GM18517 (cell line): ENCODE measurements at regions not wholly inside any gene's neighbourhood (a gene's known extent, or its start where the extent isn't known, plus 50 kb on each side); places are given as distances from the start of the nearest gene placed in this dataset.

Experiments used
- ATAC-seq: cut with Tn5 transposase; IDR thresholded peaks from one replicate; pipeline ENCODE4 v1.9.1; 2021; ENCODE audit warnings: mild to moderate bottlenecking, moderate library complexity; ENCODE audit not compliant: unreplicated experiment

- no peak for ATAC-seq
These were observed 104.0 kb upstream of the KIAA1217 start for GRCh38 chr10:24104895-24105294.

DNA sequence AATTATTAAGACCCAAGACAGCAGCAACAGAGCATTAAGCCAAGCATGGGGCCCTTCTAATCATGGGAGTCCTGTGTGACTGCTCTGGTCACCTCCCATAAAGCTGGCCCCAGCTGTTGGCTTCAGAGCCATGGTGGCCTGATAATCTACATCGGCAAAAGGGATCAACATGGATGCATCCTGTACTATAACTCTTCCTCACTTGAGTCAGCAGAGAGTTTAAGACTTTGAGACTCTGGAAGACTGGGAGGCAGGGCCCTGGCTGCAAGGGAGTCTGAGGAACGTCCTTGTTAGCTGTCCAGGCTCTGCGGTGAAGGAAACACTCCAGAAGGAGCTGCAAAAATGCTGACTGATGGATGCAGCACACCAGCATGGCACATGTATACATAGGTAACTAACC is 95.0 kb upstream of the KIAA1217 start:
- ATAC-seq: no peak

DNA sequence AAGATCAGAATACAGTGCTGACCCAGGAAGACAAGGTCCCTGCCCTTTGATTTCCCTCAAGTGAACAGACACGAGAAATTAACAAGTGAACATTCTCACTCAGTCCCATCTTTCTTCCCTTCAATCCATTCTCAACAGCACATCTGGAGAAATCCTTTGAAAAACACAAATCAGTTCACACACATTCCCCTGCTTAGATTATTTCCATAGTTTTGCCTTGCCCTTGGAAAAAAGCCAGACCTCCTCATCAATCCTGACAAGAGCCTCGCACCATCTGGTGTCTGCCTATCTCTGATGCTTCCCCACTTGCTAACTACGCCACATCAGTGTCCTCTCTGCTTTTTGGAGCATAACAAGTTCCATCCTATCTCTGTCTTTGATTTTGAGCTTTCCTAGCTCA is 94.4 kb upstream of the KIAA1217 start:
- ATAC-seq: no peak

DNA sequence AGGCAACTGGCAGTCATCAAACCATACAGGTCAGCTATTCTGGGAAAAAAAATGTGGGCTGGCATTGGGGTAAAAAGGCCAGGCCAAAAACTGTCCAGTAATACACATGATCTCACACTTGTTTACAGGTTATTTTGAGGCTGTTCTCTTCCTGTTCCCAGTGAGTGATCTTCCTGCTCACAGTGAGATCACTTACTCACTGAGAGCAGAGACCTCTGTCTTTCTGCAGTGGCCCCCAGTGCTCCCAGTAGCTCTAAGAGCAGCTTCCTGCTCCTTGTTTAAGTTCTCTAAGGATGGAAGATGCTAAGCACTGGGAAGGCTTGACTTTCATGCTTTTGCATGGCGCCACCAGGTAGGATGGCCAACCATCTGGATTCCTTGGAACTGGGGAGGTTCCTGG is 93.5 kb upstream of the KIAA1217 start:
- no peak for ATAC-seq

GRCh38 chr10:24118246-24118645 is 90.7 kb upstream of the KIAA1217 start:
- ATAC-seq: no peak

- ATAC-seq: no peak
These were observed 89.0 kb upstream of the KIAA1217 start for GRCh38 chr10:24119896-24120295.

DNA sequence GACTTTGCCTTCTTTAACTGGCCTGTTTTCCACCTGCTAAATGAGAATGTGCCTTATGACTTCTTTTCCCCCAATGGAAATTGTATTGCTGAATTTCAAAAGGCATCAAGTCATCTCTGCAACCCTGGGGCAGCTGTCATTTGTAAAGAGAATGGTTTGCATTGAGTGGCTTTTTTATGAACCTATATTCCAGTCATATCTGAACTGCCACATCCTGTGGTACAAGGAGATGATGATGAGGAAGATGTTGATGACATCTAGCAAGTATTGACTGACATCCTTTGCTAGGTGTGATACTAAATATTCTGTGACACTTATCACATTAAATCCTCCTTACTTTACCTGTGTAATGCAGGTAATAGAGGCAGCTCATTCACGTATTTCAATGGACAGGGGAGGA is 88.3 kb upstream of the KIAA1217 start:
- no peak for ATAC-seq

- no peak for ATAC-seq
These were observed 81.4 kb upstream of the KIAA1217 start for GRCh38 chr10:24127516-24127915.

DNA sequence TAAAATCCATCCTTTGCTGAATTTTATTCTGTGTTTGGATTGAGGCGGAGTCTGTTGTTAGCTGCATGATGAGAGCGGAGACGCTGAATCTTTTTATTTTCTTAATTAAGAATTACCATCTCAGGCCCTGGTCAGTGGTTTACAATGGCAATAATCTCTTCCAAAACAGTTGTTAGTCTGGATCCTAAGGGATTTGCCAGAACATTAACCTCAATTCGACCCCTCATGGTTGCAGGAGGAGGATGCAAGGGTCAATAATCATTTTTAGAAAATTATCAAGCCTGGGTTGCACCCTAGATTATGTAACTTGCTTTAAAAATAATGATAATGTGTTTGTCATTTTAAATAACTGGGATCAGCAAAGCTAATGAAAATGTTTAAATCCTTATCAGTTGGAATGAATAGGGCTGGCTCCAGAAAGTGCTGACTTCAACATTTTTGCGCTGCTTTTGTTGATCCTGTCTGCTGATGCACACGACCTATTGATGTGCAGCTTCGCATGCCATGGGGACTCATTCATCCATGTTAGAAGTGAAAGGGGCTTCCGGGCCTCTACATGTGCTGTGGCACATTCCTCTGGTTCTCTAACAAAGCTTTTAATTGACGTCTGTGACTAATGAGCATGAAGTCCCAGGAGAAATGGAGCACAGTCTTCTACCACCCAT is 80.7 kb upstream of the KIAA1217 start:
- ATAC-seq: no peak

DNA sequence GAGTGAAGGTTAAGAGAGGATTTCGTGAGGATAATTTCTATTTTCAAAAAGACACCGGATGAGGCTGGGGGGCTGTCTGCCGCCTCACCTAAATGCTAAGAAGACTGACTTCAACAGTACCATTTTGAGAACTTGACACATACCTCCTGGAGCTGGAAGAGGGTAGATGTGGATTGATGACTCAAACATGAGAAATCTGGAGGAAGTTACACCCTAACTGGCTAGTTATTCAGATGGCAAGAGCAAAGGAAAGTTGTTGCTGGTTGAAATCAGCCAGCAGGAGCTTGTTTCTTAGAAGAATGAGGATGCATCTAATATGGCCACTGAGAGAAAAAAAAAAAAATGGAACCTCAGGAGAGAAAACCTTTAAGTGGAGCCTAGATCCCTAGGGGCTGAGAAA is 76.2 kb upstream of the KIAA1217 start:
- ATAC-seq: no peak

GRCh38 chr10:24133835-24134234 is 75.1 kb upstream of the KIAA1217 start:
- ATAC-seq: no peak

DNA sequence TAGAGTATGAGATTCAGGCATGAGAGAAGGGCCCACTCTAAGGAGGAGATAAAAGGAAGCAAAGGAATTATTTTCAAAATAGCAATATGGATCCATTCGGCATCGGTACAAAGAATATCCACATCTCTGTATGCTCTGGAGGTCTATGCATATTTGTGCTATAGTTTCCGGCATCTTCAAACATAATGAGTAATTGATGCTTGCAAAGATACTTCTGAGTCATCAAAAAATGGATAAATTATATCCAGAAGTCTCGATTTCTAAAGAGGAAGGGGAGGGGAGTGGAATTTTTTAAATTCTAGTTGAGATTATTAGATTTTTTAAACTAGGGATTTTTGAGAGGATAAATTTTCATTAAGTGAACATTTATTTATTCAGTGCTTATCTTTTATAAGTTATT is 72.9 kb upstream of the KIAA1217 start:
- ATAC-seq: no peak

DNA sequence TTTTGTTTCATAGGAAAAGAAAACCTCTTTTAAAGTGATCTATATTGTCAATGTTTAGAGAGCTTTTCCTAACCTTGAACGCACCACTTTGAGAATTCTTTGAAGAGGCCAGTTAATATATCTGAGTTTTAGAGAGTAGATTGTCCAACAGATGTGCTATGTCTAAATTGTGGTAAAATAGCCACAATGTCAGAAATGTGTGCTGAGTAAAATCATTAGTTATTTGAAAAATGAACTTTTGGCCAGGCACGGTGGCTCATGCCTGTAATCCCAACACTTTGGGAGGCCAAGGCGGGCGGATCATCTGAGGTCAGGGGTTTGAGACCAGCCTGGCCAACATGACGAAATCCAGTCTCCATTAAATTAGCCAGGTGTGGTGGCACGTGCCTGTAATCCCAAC is 61.6 kb upstream of the KIAA1217 start:
- ATAC-seq: no peak

DNA sequence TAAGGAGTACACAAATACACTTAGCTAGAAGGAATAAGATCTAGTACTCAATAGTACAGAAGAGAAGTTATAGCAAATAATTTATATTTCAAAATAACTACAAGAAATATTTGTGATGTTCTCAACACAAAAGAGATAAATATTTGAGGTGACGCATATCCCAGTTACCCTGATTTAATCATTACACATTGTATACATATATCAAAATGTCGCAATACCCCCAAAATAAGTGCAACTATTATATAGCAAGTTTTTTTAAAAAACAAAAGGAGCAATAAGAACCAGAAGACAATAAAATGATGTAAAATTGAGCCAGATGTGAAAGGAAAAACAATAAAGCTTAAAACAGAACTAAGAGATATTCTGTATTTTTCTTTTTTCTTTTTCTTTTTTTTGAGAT is 59.3 kb upstream of the KIAA1217 start:
- no peak for ATAC-seq

DNA sequence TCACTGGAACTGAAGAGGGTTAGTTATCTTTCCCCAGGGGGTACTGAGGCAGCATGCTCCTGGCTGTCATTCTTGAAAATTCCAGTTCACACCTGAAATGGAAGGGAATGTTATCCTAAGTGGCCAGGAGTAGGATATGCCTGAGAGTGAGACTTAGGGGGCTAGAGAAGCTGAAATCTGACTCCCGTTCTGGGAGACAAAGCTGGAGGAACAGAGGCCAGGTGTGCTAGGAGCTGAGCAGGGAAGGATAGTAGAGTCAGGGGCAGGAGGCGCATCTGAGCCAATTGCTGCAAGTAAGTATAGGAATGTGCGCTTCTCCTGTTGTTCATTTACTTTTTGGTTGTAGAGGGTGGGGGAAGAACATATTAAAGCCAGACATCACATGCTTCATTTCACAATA is 58.1 kb upstream of the KIAA1217 start:
- ATAC-seq: no peak

GRCh38 chr10:24152270-24152669 is 56.7 kb upstream of the KIAA1217 start:
- no peak for ATAC-seq

DNA sequence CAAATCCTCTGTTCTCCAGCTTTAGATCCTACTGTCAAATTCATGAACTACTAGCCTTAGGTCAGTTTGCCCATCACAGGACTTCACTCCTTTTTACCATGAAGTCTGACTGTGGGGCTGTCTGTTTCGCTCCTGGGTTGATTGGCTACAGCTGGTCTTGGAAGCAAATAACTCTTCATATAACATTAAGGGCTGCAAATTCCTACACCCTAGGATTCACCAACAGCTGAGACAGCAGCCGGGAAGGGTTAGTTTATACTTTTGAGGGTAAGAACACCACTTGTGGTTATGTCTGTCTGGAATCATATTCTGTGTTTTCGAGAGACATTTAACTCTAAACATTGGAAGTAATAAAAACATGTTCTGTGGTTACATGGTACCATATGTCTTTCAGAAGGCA is 55.9 kb upstream of the KIAA1217 start:
- ATAC-seq: no peak

DNA sequence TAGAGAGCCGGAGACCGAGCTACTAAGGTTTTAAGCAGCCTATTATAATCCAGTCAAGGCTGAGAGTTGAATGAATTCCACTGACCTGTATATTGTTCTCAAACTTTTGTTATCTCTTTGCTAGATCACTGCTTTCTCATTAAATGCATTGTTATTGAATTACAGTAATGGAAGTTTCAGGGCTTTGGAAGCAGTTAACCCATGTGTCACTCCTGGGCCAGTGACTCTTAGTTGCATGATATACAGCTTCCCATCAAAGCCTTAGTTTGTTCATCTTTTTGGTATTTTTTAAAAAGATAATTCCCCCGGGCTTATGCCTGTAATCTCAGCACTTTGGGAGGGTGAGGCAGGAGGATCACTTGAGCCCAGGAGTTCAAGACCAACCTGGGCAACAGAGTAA is 55.4 kb upstream of the KIAA1217 start:
- ATAC-seq: no peak

GRCh38 chr10:24156686-24157085 is 52.3 kb upstream of the KIAA1217 start:
- ATAC-seq: no peak

- ATAC-seq: no peak
These were observed 51.4 kb upstream of the KIAA1217 start for GRCh38 chr10:24157567-24157966.
